SK-N-SH treated with all-trans-retinoic acid at 6 μM for 48 hours (cell line): ENCODE measurements at regions not wholly inside any gene's neighbourhood (a gene's known extent, or its start where the extent isn't known, plus 50 kb on each side); places are given as distances from the start of the nearest gene placed in this dataset.

Experiments
- ATAC-seq: fragments of 200-7000 bp; cut with Tn5 transposase; 3 replicates; pipeline ENCODE4 v1.9.1; 2020; ENCODE audit warnings: mild to moderate bottlenecking, moderate library complexity
- ARNTL ChIP-seq: fragments of 450-650 bp; formaldehyde crosslinking; IDR thresholded peaks from 2 replicates; pipeline ENCODE4 v1.5.0; 2020; ENCODE audit warnings: low read depth, mild to moderate bottlenecking, moderate library complexity, borderline replicate concordance
- BACH2 ChIP-seq: fragments of 250-450 bp; sonication (Bioruptor Pico); IDR thresholded peaks from 2 replicates; pipeline ENCODE4 v1.9.0; 2021; ENCODE audit warnings: mild to moderate bottlenecking, borderline replicate concordance
- CREB5 ChIP-seq: fragments of 250-450 bp; sonication (Bioruptor Pico); IDR thresholded peaks from 2 replicates; pipeline ENCODE4 v1.5.1; 2020; ENCODE audit warnings: low read depth, mild to moderate bottlenecking, moderate library complexity
- CSDC2 ChIP-seq: fragments of 250-450 bp; sonication (Bioruptor Pico); IDR thresholded peaks from 2 replicates; pipeline ENCODE4 v1.5.0; 2020; ENCODE audit warnings: mild to moderate bottlenecking, moderate library complexity
- CSRNP3 ChIP-seq: fragments of 250-450 bp; sonication (Bioruptor Pico); IDR thresholded peaks from 2 replicates; pipeline ENCODE4 v1.5.1; 2021; ENCODE audit warnings: mild to moderate bottlenecking, moderate library complexity
- ESRRG ChIP-seq: fragments of 250-450 bp; sonication (Bioruptor Pico); IDR thresholded peaks from 2 replicates; pipeline ENCODE4 v1.6.1; 2021; ENCODE audit warnings: mild to moderate bottlenecking
- ISL1 ChIP-seq: fragments of 250-450 bp; sonication (Bioruptor Pico); IDR thresholded peaks from 2 replicates; pipeline ENCODE4 v2.1.2; 2022; ENCODE audit warnings: mild to moderate bottlenecking, moderate library complexity
- PATZ1 ChIP-seq: fragments of 250-450 bp; sonication (Bioruptor Pico); IDR thresholded peaks from 2 replicates; pipeline ENCODE4 v1.8.0; 2020; ENCODE audit warnings: mild to moderate bottlenecking, moderate library complexity, borderline replicate concordance
- PPARA ChIP-seq: fragments of 250-450 bp; sonication (Bioruptor Pico); IDR thresholded peaks from 2 replicates; pipeline ENCODE4 v1.5.0; 2020; ENCODE audit warnings: mild to moderate bottlenecking, borderline replicate concordance
- RARB ChIP-seq: fragments of 250-450 bp; sonication (Bioruptor Pico); IDR thresholded peaks from 2 replicates; pipeline ENCODE4 v1.8.0; 2021; ENCODE audit warnings: mild to moderate bottlenecking, moderate library complexity
- SNAI2 ChIP-seq: fragments of 250-450 bp; sonication (Bioruptor Pico); IDR thresholded peaks from 2 replicates; pipeline ENCODE4 v1.5.0; 2020; ENCODE audit warnings: mild to moderate bottlenecking, moderate library complexity
- TCF4 ChIP-seq: fragments of 250-450 bp; sonication (Bioruptor Pico); IDR thresholded peaks from 2 replicates; pipeline ENCODE4 v1.8.0; 2021; ENCODE audit warnings: mild to moderate bottlenecking, moderate library complexity, borderline replicate concordance
- TOX ChIP-seq: fragments of 250-450 bp; sonication (Bioruptor Pico); IDR thresholded peaks from 2 replicates; pipeline ENCODE4 v1.8.0; 2021; ENCODE audit warnings: mild to moderate bottlenecking, moderate library complexity, borderline replicate concordance
- ZC3H10 ChIP-seq: fragments of 250-450 bp; sonication (Bioruptor Pico); IDR thresholded peaks from 2 replicates; pipeline ENCODE4 v1.5.1; 2021; ENCODE audit warnings: mild to moderate bottlenecking, moderate library complexity
- ZFP3 ChIP-seq: fragments of 250-450 bp; sonication (Bioruptor Pico); IDR thresholded peaks from 2 replicates; pipeline ENCODE4 v1.5.0; 2020; ENCODE audit warnings: mild to moderate bottlenecking, moderate library complexity
- ZFP30 ChIP-seq: fragments of 450-650 bp; formaldehyde crosslinking; IDR thresholded peaks from 2 replicates; pipeline ENCODE4 v1.5.0; 2022; ENCODE audit warnings: mild to moderate bottlenecking, moderate library complexity
- ZNF565 ChIP-seq: fragments of 450-650 bp; formaldehyde crosslinking; conservative IDR thresholded peaks from 2 replicates; pipeline ENCODE4 v1.5.0; 2020; ENCODE audit warnings: low read depth, mild to moderate bottlenecking, moderate library complexity
- ZNF8 ChIP-seq: fragments of 450-650 bp; formaldehyde crosslinking; IDR thresholded peaks from 2 replicates; pipeline ENCODE4 v1.5.0; 2020; ENCODE audit warnings: mild to moderate bottlenecking, moderate library complexity
- TF ChIP-seq, protein P1 (sequence below): fragments of 250-450 bp; sonication (Bioruptor Pico); IDR thresholded peaks from 2 replicates; pipeline ENCODE4 v1.8.0; 2021; ENCODE audit warnings: low read depth, mild to moderate bottlenecking, moderate library complexity, borderline replicate concordance
- TF ChIP-seq, protein P2 (sequence below): fragments of 250-450 bp; sonication (Bioruptor Pico); IDR thresholded peaks from 2 replicates; pipeline ENCODE4 v1.5.0; 2020; ENCODE audit warnings: mild to moderate bottlenecking, moderate library complexity

DNA sequence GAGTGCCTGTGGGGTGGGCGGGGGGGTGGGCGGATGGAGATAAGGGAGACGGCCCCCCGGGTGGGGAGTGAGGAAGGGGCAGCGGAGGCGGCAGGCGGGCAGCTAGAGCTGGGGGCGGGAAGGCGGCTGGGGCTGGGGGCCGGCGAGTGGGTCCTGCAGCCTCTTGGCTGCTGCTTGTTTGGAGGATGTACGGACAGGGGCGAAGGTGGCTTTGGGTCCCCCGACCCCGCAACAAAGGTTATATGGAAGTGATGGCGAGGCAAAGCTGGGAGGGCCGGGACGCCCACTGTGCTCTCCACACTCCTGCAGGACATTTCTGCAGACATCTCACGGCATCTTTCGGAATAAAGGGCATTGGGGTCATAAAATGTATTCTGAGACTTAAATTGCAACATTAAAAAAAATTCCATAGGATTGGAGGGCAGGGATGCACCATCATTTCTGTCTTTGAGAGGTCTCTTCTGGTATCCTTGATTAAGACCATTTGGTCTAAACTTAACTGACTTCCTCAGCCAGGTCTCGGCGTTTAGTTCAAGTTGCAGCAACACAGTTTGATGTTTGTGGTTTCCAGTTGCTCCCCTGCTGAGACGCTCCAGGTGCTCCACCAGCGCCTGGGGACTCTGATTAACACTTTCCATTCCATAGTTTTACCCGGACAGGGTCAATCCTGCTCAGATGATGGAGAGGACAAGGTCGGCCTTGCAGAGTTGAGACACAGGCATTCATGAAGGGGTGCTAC lies 101.6 kb upstream of the SSBP2 start:
- no peak for ATAC-seq
- TF ChIP-seq ARNTL (CRISPR knock-in tag) (no peak), CSDC2 (CRISPR knock-in tag) (no peak), ZNF8 (CRISPR knock-in tag) (no peak), ESRRG (no peak), PPARA (CRISPR knock-in tag) (no peak), ZNF565 (CRISPR knock-in tag) (no peak), TOX (CRISPR knock-in tag) (no peak)

DNA sequence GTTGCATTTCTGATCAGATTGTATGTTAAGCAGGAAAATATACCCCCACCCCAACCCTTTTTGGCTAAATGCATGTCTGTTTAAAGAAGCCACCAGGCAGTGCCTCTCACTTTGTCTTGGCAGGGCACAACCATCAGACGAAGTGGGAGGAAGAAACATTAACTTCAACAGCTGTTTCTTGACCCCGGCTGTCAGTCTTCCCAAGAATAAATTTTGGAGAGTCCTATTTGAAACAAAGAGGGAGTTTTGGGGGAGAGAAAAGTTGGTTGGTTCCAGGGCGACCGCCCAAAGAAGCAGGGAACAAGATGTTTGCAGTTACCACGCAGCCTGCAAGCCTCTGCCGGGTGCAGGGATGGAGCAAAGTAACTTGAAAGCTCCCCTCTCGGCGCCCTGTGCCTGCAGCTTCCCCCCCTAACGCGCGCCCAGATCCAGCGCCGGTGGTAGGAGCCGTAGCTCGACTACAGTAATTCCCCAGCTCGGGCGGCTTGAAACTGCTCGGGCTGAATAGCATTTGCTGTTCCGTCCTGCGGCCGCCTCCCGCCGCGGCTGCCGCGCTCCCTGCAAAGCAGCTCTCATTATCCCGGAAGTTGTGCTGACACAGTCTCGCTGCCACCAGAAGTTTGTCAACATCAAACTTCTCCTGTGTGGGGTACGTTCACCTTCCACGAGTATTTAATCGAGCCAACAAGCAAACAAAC lies 100.7 kb upstream of the SSBP2 start:
- no peak for TF ChIP-seq ESRRG
- TF ChIP-seq PATZ1 (CRISPR knock-in tag) = no peak
- no peak; the same call in 1 of the 2 replicates for TF ChIP-seq TCF4 (CRISPR knock-in tag)
- peak; percentile 83; the same call in 1 of the 2 replicates for TF ChIP-seq SNAI2
- TF ChIP-seq, protein P1, sequence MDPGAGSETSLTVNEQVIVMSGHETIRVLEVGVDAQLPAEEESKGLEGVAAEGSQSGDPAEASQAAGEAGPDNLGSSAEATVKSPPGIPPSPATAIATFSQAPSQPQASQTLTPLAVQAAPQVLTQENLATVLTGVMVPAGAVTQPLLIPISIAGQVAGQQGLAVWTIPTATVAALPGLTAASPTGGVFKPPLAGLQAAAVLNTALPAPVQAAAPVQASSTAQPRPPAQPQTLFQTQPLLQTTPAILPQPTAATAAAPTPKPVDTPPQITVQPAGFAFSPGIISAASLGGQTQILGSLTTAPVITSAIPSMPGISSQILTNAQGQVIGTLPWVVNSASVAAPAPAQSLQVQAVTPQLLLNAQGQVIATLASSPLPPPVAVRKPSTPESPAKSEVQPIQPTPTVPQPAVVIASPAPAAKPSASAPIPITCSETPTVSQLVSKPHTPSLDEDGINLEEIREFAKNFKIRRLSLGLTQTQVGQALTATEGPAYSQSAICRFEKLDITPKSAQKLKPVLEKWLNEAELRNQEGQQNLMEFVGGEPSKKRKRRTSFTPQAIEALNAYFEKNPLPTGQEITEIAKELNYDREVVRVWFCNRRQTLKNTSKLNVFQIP (CRISPR knock-in tag) = no peak
- TF ChIP-seq ISL1 (CRISPR knock-in tag) = peak; percentile 56; the same call in 1 of the 2 replicates
- TF ChIP-seq ZFP30 = no peak
- TF ChIP-seq BACH2 (CRISPR knock-in tag) = no peak
- TF ChIP-seq, protein P2, sequence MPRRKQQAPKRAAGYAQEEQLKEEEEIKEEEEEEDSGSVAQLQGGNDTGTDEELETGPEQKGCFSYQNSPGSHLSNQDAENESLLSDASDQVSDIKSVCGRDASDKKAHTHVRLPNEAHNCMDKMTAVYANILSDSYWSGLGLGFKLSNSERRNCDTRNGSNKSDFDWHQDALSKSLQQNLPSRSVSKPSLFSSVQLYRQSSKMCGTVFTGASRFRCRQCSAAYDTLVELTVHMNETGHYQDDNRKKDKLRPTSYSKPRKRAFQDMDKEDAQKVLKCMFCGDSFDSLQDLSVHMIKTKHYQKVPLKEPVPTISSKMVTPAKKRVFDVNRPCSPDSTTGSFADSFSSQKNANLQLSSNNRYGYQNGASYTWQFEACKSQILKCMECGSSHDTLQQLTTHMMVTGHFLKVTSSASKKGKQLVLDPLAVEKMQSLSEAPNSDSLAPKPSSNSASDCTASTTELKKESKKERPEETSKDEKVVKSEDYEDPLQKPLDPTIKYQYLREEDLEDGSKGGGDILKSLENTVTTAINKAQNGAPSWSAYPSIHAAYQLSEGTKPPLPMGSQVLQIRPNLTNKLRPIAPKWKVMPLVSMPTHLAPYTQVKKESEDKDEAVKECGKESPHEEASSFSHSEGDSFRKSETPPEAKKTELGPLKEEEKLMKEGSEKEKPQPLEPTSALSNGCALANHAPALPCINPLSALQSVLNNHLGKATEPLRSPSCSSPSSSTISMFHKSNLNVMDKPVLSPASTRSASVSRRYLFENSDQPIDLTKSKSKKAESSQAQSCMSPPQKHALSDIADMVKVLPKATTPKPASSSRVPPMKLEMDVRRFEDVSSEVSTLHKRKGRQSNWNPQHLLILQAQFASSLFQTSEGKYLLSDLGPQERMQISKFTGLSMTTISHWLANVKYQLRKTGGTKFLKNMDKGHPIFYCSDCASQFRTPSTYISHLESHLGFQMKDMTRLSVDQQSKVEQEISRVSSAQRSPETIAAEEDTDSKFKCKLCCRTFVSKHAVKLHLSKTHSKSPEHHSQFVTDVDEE = peak; percentile 82
- peak; percentile 46; the same call in 1 of the 2 replicates for TF ChIP-seq CREB5 (CRISPR knock-in tag)
- peak; percentile 72; the same call in 1 of the 2 replicates for TF ChIP-seq ZFP3
- no peak for TF ChIP-seq ZC3H10
- TF ChIP-seq RARB (CRISPR knock-in tag) = no peak
- TF ChIP-seq ARNTL (CRISPR knock-in tag) = no peak
- TF ChIP-seq CSRNP3 (CRISPR knock-in tag) = no peak
- peak; percentile 92 for ATAC-seq
